Mesothelial cell of epicardium (in vitro differentiated cells): ENCODE measurements at regions not wholly inside any gene's neighbourhood (a gene's known extent, or its start where the extent isn't known, plus 50 kb on each side); places are given as distances from the start of the nearest gene placed in this dataset.

Experiments used
- DNase-seq, 2 experiments: peaks; one replicate each; pipeline ENCODE4 v3.0.0; 2021; ENCODE audit warnings: low spot score in 2 of 2; ENCODE audit not compliant: unreplicated experiment in 2 of 2
- H3K27ac Mint-ChIP-seq: 2 replicates; pipeline ENCODE4 v1.8.0; 2021; ENCODE audit warnings: mixed read lengths
- H3K27me3 Mint-ChIP-seq: 2 replicates; pipeline ENCODE4 v1.8.0; 2021; ENCODE audit warnings: low read depth, mixed read lengths
- H3K36me3 Mint-ChIP-seq: 2 replicates; pipeline ENCODE4 v1.8.0; 2021; ENCODE audit warnings: mixed read lengths
- H3K4me1 Mint-ChIP-seq: 2 replicates; pipeline ENCODE4 v1.8.0; 2021; ENCODE audit warnings: mixed read lengths
- H3K4me3 Mint-ChIP-seq: 2 replicates; pipeline ENCODE4 v1.8.0; 2021; ENCODE audit warnings: mild to moderate bottlenecking, moderate library complexity, mixed read lengths
- H3K9me3 Mint-ChIP-seq: 2 replicates; pipeline ENCODE4 v1.8.0; 2021; ENCODE audit warnings: mixed read lengths
- TF ChIP-seq, protein P1 (sequence below): fragments of 200-600 bp; sonication (generic); IDR thresholded peaks from one replicate; pipeline ENCODE4 v1.5.0; 2021; ENCODE audit warnings: antibody characterized with exemption; ENCODE audit not compliant: unreplicated experiment

DNA sequence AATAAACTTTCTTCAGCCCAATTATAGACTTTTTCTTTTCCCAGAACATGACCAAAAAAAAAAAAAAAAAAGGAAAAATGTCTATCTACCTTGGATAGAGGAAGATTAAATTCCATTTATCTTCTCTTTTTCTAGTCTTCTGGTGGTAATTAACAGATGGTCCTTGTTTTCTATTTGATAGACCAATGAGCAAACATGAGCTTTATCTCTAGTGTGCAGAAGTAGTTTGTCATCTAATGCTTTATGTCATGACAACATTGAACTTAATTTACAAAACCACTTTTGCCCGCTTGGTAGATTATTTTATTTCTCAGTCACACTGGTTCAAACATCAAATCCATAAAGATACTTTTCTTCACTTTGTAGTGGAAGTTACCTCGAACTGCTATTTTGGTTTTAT, 69.5 kb upstream of the ELL2 start:
- H3K27ac Mint-ChIP-seq: no peak overlapping the region
- H3K4me3 Mint-ChIP-seq: no peak overlapping the region
- H3K27me3 Mint-ChIP-seq: no peaks in the 10 kb centered on the region
- TF ChIP-seq, protein P1, sequence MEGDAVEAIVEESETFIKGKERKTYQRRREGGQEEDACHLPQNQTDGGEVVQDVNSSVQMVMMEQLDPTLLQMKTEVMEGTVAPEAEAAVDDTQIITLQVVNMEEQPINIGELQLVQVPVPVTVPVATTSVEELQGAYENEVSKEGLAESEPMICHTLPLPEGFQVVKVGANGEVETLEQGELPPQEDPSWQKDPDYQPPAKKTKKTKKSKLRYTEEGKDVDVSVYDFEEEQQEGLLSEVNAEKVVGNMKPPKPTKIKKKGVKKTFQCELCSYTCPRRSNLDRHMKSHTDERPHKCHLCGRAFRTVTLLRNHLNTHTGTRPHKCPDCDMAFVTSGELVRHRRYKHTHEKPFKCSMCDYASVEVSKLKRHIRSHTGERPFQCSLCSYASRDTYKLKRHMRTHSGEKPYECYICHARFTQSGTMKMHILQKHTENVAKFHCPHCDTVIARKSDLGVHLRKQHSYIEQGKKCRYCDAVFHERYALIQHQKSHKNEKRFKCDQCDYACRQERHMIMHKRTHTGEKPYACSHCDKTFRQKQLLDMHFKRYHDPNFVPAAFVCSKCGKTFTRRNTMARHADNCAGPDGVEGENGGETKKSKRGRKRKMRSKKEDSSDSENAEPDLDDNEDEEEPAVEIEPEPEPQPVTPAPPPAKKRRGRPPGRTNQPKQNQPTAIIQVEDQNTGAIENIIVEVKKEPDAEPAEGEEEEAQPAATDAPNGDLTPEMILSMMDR: no peak
- H3K4me1 Mint-ChIP-seq: peaks cover 2% of the 10 kb centered on the region
- H3K36me3 Mint-ChIP-seq: peaks cover 2% of the 10 kb centered on the region
- no peak for DNase-seq
- H3K9me3 Mint-ChIP-seq: peaks cover 19% of the 10 kb centered on the region

DNA sequence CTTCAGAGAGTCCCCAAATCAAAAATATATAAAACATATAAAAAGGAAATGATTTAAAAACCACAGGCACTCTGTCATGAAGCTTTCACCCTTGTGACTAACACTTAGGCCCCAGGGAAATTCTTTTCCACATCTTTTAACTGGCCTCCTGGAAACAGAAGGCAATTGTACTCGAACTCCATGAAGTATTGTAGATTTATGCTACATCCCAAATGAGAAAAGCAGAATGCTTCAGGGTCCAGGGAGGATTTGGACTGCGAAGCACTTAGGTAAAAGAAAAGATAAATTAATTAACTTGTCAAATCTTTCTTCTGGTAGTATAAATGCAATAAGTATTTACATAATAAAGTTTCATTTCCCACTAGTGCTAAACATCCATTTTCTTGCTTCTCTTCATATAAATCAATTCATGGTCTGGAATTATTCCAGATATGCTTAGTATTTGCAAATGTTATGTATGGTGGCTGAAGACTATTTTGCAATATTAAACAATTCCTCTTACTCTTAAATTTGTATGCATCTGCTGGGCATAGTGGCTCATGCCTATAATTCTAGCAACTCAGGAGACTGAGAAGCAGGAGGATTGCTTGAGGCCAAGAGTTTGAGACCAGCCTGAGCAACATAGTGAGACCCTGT, 64.9 kb upstream of the ELL2 start:
- no peak overlapping the region for H3K27ac Mint-ChIP-seq
- TF ChIP-seq, protein P1: no peak
- H3K4me1 Mint-ChIP-seq: peaks cover 16% of the 10 kb centered on the region
- H3K36me3 Mint-ChIP-seq: no peaks in the 10 kb centered on the region
- H3K27me3 Mint-ChIP-seq: no peaks in the 10 kb centered on the region
- no peak for DNase-seq
- no peak overlapping the region for H3K4me3 Mint-ChIP-seq
- H3K9me3 Mint-ChIP-seq: no peaks in the 10 kb centered on the region

DNA sequence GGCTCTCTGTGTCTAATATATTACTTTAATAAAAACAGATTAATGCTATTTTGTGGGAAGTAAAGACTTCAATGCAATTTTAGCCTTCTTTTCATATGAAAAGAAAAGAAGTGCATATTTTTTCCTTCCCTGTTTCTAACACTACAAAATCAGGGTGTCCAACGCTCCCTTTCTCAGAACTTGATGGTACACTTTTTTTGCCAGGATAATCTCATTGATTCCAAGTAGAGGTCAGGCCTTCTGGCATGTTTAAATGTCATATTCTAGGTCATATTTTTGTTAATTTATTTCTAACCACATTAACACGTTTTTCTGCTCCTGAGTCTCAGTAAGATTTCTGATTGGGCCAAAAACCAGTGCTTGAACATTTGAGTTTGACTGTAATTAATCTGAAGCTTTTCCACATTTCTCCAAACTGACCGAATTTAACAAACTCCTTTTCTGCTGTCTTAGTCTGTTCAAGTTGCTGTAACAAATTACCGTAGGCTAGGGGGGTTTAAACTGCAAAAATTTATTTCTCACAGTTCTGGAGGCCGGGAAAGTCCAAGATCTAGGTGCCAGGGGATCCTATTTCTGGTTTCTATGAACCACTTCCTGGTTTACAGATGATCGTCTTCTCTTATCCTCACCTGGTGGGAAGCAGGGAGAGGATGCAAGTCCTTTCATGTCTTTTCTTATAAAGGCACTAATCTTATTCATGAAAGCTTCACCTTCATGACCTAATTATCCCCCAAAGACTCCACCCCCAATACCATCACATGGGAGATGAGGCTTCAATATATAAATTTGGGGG, 63.2 kb upstream of the ELL2 start:
- no peaks in the 10 kb centered on the region for H3K36me3 Mint-ChIP-seq
- TF ChIP-seq, protein P1: no peak
- DNase-seq: no peak
- H3K9me3 Mint-ChIP-seq: no peaks in the 10 kb centered on the region
- peaks cover 16% of the 10 kb centered on the region for H3K4me1 Mint-ChIP-seq
- no peaks in the 10 kb centered on the region for H3K27me3 Mint-ChIP-seq
- no peak overlapping the region for H3K4me3 Mint-ChIP-seq
- H3K27ac Mint-ChIP-seq: no peak overlapping the region

DNA sequence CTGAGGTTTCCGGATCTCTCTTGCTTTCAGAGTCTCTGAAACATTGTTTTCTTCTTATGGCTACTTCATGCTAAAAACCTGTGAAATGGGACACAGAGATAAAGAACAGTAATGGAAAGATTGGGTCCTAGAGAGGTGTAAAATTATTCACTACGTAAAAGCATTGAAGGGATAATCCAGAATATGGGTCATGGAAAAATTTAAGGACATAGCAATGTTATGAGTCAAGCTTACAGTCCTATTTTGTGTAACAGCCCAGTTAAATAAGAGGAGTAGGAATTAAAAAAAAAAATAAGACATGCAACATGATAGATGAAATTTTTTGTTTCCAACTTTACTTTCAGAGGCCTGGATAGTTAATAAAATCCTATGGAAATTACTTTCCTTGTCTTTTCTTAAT, 61.9 kb upstream of the ELL2 start:
- Mint-ChIP-seq H3K4me3 (no peak overlapping the region), H3K36me3 (no peaks in the 10 kb centered on the region), H3K4me1 (peaks cover 16% of the 10 kb centered on the region), H3K27me3 (peaks cover 3% of the 10 kb centered on the region), H3K27ac (no peak overlapping the region), H3K9me3 (no peaks in the 10 kb centered on the region)
- TF ChIP-seq, protein P1: no peak
- DNase-seq: no peak

DNA sequence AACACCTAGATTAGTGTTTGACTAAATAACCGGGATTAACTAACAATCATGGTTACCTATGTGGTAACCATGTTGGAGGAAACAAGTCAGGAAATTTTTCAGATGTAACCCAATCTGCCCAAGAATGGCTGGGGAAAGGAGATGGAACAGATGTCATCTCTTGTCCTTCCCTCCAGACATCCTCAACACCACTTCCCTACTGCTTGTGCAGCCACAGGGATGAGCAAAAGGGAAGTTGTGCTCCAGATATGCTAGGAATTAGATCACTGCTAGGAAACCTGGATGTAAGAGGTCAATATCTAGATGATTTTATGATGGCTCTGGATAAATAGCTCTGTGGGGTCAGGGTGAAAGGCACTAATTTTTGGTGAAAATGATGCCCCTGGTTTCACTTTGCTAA, 61.3 kb upstream of the ELL2 start:
- no peaks in the 10 kb centered on the region for H3K9me3 Mint-ChIP-seq
- DNase-seq: no peak
- no peak overlapping the region for H3K27ac Mint-ChIP-seq
- peaks cover 3% of the 10 kb centered on the region for H3K27me3 Mint-ChIP-seq
- H3K36me3 Mint-ChIP-seq: no peaks in the 10 kb centered on the region
- H3K4me1 Mint-ChIP-seq: peaks cover 16% of the 10 kb centered on the region
- H3K4me3 Mint-ChIP-seq: no peak overlapping the region
- TF ChIP-seq, protein P1: no peak
